WTC11 (cell line): ENCODE measurements at regions not wholly inside any gene's neighbourhood (a gene's known extent, or its start where the extent isn't known, plus 50 kb on each side); places are given as distances from the start of the nearest gene placed in this dataset.

Source experiments
- ATF1 ChIP-seq: sonication (generic); formaldehyde crosslinking; IDR thresholded peaks from 2 replicates; pipeline ENCODE4 v1.8.1; 2023; ENCODE audit warnings: mild to moderate bottlenecking, moderate library complexity, missing genetic modification reagents
- ESRRA ChIP-seq: sonication (generic); formaldehyde crosslinking; IDR thresholded peaks from 2 replicates; pipeline ENCODE4 v1.8.1; 2022; ENCODE audit warnings: mild to moderate bottlenecking, missing genetic modification reagents, borderline replicate concordance
- IRF2 ChIP-seq: sonication (generic); formaldehyde crosslinking; IDR thresholded peaks from 2 replicates; pipeline ENCODE4 v1.8.0; 2022; ENCODE audit warnings: low read depth, missing genetic modification reagents, borderline replicate concordance
- NFE2L1 ChIP-seq: sonication (generic); formaldehyde crosslinking; IDR thresholded peaks from 2 replicates; pipeline ENCODE4 v1.8.1; 2023; ENCODE audit warnings: missing genetic modification reagents
- TF ChIP-seq, protein P1 (sequence below): fragments of 200-600 bp; IDR thresholded peaks from 2 replicates; pipeline ENCODE4 v1.8.0; 2022; ENCODE audit warnings: antibody characterized with exemption
- TF ChIP-seq, protein P2 (sequence below): sonication (generic); formaldehyde crosslinking; IDR thresholded peaks from 2 replicates; pipeline ENCODE4 v1.8.1; 2023; ENCODE audit warnings: mild to moderate bottlenecking, missing genetic modification reagents, borderline replicate concordance
- TF ChIP-seq, protein P3 (sequence below): sonication (generic); formaldehyde crosslinking; IDR thresholded peaks from 2 replicates; pipeline ENCODE4 v1.8.1; 2023; ENCODE audit warnings: mild to moderate bottlenecking, missing genetic modification reagents
- TF ChIP-seq, protein P4 (sequence below): fragments of 250-450 bp; sonication (Bioruptor Pico); IDR thresholded peaks from 2 replicates; pipeline ENCODE4 v1.9.0; 2021; ENCODE audit warnings: mild to moderate bottlenecking
- TF ChIP-seq, protein P5 (sequence below): sonication (generic); formaldehyde crosslinking; IDR thresholded peaks from 2 replicates; pipeline ENCODE4 v1.8.0; 2023; ENCODE audit warnings: mild to moderate bottlenecking, missing genetic modification reagents

DNA sequence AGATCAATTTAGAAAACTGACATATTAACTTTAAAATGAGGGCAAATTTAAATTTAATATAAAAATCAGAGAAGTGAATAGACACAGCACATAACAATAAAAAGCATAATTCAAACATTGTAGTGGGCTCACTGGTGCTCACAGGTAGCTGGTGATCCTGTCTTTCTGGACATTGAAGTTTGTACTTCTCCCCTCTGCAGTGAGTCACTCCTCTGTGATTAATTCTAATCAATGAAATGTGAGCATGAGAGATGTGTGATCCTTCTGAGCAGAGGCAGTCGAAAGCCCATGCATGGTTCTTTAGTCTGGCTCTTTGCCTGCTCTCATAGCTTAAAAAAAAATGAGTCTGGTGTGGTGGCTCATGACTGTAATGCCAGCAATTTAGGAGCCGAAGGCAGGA lies 59.0 kb upstream of the RERGL start:
- TF ChIP-seq, protein P1, sequence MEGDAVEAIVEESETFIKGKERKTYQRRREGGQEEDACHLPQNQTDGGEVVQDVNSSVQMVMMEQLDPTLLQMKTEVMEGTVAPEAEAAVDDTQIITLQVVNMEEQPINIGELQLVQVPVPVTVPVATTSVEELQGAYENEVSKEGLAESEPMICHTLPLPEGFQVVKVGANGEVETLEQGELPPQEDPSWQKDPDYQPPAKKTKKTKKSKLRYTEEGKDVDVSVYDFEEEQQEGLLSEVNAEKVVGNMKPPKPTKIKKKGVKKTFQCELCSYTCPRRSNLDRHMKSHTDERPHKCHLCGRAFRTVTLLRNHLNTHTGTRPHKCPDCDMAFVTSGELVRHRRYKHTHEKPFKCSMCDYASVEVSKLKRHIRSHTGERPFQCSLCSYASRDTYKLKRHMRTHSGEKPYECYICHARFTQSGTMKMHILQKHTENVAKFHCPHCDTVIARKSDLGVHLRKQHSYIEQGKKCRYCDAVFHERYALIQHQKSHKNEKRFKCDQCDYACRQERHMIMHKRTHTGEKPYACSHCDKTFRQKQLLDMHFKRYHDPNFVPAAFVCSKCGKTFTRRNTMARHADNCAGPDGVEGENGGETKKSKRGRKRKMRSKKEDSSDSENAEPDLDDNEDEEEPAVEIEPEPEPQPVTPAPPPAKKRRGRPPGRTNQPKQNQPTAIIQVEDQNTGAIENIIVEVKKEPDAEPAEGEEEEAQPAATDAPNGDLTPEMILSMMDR = no peak
- TF ChIP-seq, protein P2, sequence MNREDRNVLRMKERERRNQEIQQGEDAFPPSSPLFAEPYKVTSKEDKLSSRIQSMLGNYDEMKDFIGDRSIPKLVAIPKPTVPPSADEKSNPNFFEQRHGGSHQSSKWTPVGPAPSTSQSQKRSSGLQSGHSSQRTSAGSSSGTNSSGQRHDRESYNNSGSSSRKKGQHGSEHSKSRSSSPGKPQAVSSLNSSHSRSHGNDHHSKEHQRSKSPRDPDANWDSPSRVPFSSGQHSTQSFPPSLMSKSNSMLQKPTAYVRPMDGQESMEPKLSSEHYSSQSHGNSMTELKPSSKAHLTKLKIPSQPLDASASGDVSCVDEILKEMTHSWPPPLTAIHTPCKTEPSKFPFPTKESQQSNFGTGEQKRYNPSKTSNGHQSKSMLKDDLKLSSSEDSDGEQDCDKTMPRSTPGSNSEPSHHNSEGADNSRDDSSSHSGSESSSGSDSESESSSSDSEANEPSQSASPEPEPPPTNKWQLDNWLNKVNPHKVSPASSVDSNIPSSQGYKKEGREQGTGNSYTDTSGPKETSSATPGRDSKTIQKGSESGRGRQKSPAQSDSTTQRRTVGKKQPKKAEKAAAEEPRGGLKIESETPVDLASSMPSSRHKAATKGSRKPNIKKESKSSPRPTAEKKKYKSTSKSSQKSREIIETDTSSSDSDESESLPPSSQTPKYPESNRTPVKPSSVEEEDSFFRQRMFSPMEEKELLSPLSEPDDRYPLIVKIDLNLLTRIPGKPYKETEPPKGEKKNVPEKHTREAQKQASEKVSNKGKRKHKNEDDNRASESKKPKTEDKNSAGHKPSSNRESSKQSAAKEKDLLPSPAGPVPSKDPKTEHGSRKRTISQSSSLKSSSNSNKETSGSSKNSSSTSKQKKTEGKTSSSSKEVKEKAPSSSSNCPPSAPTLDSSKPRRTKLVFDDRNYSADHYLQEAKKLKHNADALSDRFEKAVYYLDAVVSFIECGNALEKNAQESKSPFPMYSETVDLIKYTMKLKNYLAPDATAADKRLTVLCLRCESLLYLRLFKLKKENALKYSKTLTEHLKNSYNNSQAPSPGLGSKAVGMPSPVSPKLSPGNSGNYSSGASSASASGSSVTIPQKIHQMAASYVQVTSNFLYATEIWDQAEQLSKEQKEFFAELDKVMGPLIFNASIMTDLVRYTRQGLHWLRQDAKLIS (CRISPR knock-in tag) = no peak
- no peak for TF ChIP-seq ESRRA (CRISPR knock-in tag)
- TF ChIP-seq, protein P3, sequence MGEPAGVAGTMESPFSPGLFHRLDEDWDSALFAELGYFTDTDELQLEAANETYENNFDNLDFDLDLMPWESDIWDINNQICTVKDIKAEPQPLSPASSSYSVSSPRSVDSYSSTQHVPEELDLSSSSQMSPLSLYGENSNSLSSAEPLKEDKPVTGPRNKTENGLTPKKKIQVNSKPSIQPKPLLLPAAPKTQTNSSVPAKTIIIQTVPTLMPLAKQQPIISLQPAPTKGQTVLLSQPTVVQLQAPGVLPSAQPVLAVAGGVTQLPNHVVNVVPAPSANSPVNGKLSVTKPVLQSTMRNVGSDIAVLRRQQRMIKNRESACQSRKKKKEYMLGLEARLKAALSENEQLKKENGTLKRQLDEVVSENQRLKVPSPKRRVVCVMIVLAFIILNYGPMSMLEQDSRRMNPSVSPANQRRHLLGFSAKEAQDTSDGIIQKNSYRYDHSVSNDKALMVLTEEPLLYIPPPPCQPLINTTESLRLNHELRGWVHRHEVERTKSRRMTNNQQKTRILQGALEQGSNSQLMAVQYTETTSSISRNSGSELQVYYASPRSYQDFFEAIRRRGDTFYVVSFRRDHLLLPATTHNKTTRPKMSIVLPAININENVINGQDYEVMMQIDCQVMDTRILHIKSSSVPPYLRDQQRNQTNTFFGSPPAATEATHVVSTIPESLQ (CRISPR knock-in tag) = no peak
- TF ChIP-seq IRF2 (CRISPR knock-in tag) = no peak
- no peak for TF ChIP-seq NFE2L1 (CRISPR knock-in tag)
- TF ChIP-seq, protein P4, sequence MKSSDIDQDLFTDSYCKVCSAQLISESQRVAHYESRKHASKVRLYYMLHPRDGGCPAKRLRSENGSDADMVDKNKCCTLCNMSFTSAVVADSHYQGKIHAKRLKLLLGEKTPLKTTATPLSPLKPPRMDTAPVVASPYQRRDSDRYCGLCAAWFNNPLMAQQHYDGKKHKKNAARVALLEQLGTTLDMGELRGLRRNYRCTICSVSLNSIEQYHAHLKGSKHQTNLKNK (CRISPR knock-in tag) = no peak
- TF ChIP-seq, protein P5, sequence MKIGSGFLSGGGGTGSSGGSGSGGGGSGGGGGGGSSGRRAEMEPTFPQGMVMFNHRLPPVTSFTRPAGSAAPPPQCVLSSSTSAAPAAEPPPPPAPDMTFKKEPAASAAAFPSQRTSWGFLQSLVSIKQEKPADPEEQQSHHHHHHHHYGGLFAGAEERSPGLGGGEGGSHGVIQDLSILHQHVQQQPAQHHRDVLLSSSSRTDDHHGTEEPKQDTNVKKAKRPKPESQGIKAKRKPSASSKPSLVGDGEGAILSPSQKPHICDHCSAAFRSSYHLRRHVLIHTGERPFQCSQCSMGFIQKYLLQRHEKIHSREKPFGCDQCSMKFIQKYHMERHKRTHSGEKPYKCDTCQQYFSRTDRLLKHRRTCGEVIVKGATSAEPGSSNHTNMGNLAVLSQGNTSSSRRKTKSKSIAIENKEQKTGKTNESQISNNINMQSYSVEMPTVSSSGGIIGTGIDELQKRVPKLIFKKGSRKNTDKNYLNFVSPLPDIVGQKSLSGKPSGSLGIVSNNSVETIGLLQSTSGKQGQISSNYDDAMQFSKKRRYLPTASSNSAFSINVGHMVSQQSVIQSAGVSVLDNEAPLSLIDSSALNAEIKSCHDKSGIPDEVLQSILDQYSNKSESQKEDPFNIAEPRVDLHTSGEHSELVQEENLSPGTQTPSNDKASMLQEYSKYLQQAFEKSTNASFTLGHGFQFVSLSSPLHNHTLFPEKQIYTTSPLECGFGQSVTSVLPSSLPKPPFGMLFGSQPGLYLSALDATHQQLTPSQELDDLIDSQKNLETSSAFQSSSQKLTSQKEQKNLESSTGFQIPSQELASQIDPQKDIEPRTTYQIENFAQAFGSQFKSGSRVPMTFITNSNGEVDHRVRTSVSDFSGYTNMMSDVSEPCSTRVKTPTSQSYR (CRISPR knock-in tag) = no peak
- TF ChIP-seq ATF1 = no peak
